OCI-LY7 (cell line): ENCODE measurements at regions not wholly inside any gene's neighbourhood (a gene's known extent, or its start where the extent isn't known, plus 50 kb on each side); places are given as distances from the start of the nearest gene placed in this dataset.
"Not testable (repeated sequence)": the region's sequence is repeated elsewhere in the genome, so short reads cannot be mapped to it uniquely, and the experiment has no call there.

Source experiments
- BruUV-seq: library from RNA; stranded (reverse); fragments of 400-500 nt; replicated peaks from 2 replicates; lab custom pipeline; 2021; lab: Mats Ljungman, UMichigan
- CTCF ChIA-PET: fragments of 300-600 bp; sonication (Branson Sonifier 250); formaldehyde crosslinking; loops from one replicate; lab custom pipeline; 2022; ENCODE audit warnings: antibody characterized with exemption; ENCODE audit not compliant: unreplicated experiment; lab: Charles Lee
- POLR2A ChIA-PET: fragments of 300-600 bp; sonication (Branson Sonifier 250); formaldehyde crosslinking; loops from one replicate; lab custom pipeline; 2022; ENCODE audit warnings: antibody characterized with exemption; lab: Charles Lee
- DNase-seq: peaks from one replicate; pipeline ENCODE4 v3.0.0-alpha.2; 2015; ENCODE audit warnings: low spot score
- H2AFZ ChIP-seq: fragments of 200-600 bp; sonication (generic), shearing (Covaris generic); 2 replicates; pipeline ENCODE4 v1.6.1; 2014; ENCODE audit warnings: mild to moderate bottlenecking, antibody characterized with exemption, low read length, moderate library complexity
- H3K27ac ChIP-seq: fragments of 200-600 bp; sonication (generic); 2 replicates; pipeline ENCODE4 v1.5.1; 2014; ENCODE audit warnings: mixed run types, low read depth, mild to moderate bottlenecking, moderate library complexity, low read length, inconsistent platforms; ENCODE audit not compliant: poor library complexity, severe bottlenecking
- H3K36me3 ChIP-seq: fragments of 200-600 bp; sonication (generic); 2 replicates; pipeline ENCODE4 v1.6.1; 2014; ENCODE audit warnings: mild to moderate bottlenecking, antibody characterized with exemption, low read length, moderate library complexity, mixed read lengths; ENCODE audit not compliant: insufficient read depth
- H3K4me1 ChIP-seq: fragments of 200-600 bp; sonication (generic); 2 replicates; pipeline ENCODE4 v1.5.1; 2014; ENCODE audit warnings: mild to moderate bottlenecking, low read length; ENCODE audit not compliant: insufficient read depth, poor library complexity, severe bottlenecking
- H3K4me2 ChIP-seq: fragments of 200-600 bp; sonication (generic); 2 replicates; pipeline ENCODE4 v1.6.1; 2014; ENCODE audit warnings: mild to moderate bottlenecking, low read length
- H3K4me3 ChIP-seq: fragments of 200-600 bp; sonication (generic); 2 replicates; pipeline ENCODE4 v1.5.1; 2014; ENCODE audit warnings: mild to moderate bottlenecking, low read depth, low read length; ENCODE audit not compliant: poor library complexity, severe bottlenecking
- H3K79me2 ChIP-seq: fragments of 200-600 bp; sonication (generic); 2 replicates; pipeline ENCODE4 v1.6.1; 2016; ENCODE audit warnings: low read depth, mild to moderate bottlenecking, low read length, moderate library complexity, mixed read lengths; ENCODE audit not compliant: insufficient read depth
- H3K9me2 ChIP-seq: fragments of 200-600 bp; sonication (generic); 2 replicates; pipeline ENCODE4 v1.6.1; 2016; ENCODE audit warnings: mild to moderate bottlenecking, low read length, mixed read lengths; ENCODE audit not compliant: insufficient read depth
- H3K9me3 ChIP-seq: fragments of 200-600 bp; sonication (generic); 2 replicates; pipeline ENCODE4 v1.6.1; 2014; ENCODE audit warnings: mild to moderate bottlenecking, mixed run types, low read length, mixed read lengths
- H4K20me1 ChIP-seq: fragments of 200-600 bp; sonication (generic); 2 replicates; pipeline ENCODE4 v1.6.1; 2014; ENCODE audit warnings: mild to moderate bottlenecking, antibody characterized with exemption, low read length, moderate library complexity, mixed read lengths; ENCODE audit not compliant: insufficient read depth
- CTCF ChIP-seq: fragments of 200-600 bp; sonication (generic); conservative IDR thresholded peaks from 2 replicates; pipeline ENCODE4 v1.5.1; 2014; ENCODE audit warnings: mild to moderate bottlenecking, antibody characterized with exemption, low read length, moderate library complexity, mixed read lengths
- EZH2phosphoT487 ChIP-seq: fragments of 200-600 bp; sonication (generic); IDR thresholded peaks from 2 replicates; pipeline ENCODE4 v1.6.1; 2018; ENCODE audit warnings: low read depth, borderline replicate concordance, mild to moderate bottlenecking, mixed run types, antibody characterized with exemption, low read length, moderate library complexity, mixed read lengths
- intact Hi-C: fragments of 100-400 bp; cut with micrococcal nuclease; formaldehyde crosslinking; loops from one replicate; pipeline ENCODE4 v1.10.0; 2022; ENCODE audit not compliant: unreplicated experiment

- Histone ChIP-seq H3K4me1 (no peaks in the 10 kb centered on the region), H4K20me1 (no peaks in the 10 kb centered on the region), H3K4me3 (no peak overlapping the region), H3K4me2 (no peak overlapping the region), H3K9me2 (no peaks in the 10 kb centered on the region), H3K9me3 (no peaks in the 10 kb centered on the region), H3K27ac (no peak overlapping the region), H3K79me2 (no peaks in the 10 kb centered on the region), H3K36me3 (no peaks in the 10 kb centered on the region), H2AFZ (no peak overlapping the region)
- intact Hi-C loops: no loop called here
- no TSS peak for BruUV-seq
- CTCF ChIA-PET: no interaction called here
- no peak for DNase-seq
- POLR2A ChIA-PET: no interaction called here
- TF ChIP-seq CTCF (no peak), EZH2phosphoT487 (no peak)
Observed at GRCh38 chr16:63877401-63877800, 1244.5 kb downstream of the CDH11 start.

GRCh38 chr16:63876103-63876502 is 1245.8 kb downstream of the CDH11 start:
- no peak overlapping the region for H3K4me3 ChIP-seq
- H3K4me2 ChIP-seq: no peak overlapping the region
- H2AFZ ChIP-seq: no peak overlapping the region
- BruUV-seq: no TSS peak
- CTCF ChIA-PET: no interaction called here
- no peaks in the 10 kb centered on the region for H3K4me1 ChIP-seq
- H3K27ac ChIP-seq: no peak overlapping the region
- no peaks in the 10 kb centered on the region for H3K9me3 ChIP-seq
- intact Hi-C loops: no loop called here
- no peaks in the 10 kb centered on the region for H3K36me3 ChIP-seq
- no peak for DNase-seq
- H4K20me1 ChIP-seq: no peaks in the 10 kb centered on the region
- TF ChIP-seq EZH2phosphoT487 (no peak), CTCF (no peak)
- no peaks in the 10 kb centered on the region for H3K9me2 ChIP-seq
- POLR2A ChIA-PET: interaction anchor here (1.0 kb wide), 1 partner anchor 13 kb away, joined by 3 read pairs; no protein-coding TSS in a partner anchor
- no peaks in the 10 kb centered on the region for H3K79me2 ChIP-seq

GRCh38 chr16:63860700-63861099 is 1261.2 kb downstream of the CDH11 start:
- H3K79me2 ChIP-seq, H3K4me2 ChIP-seq, intact Hi-C loops, H3K9me2 ChIP-seq, DNase-seq, CTCF ChIA-PET, BruUV-seq, H3K4me1 ChIP-seq, H3K27ac ChIP-seq, H4K20me1 ChIP-seq, H3K4me3 ChIP-seq, H2AFZ ChIP-seq, H3K9me3 ChIP-seq, H3K36me3 ChIP-seq: not testable (repeated sequence)
- POLR2A ChIA-PET: interaction anchor here (0.7 kb wide), 1 partner anchor 902 kb away, joined by 3 read pairs; no protein-coding TSS in a partner anchor
